BE2C (cell line): ENCODE measurements at regions not wholly inside any gene's neighbourhood (a gene's known extent, or its start where the extent isn't known, plus 50 kb on each side); places are given as distances from the start of the nearest gene placed in this dataset.

Experiments used
- DNase-seq: peaks from one replicate; pipeline ENCODE4 v3.0.0-alpha.2; 2020
- H3K27me3 ChIP-seq: fragments of 250-450 bp; sonication (Bioruptor Pico); 2 replicates; pipeline ENCODE4 v1.5.1; 2020; ENCODE audit warnings: mild to moderate bottlenecking
- H3K36me3 ChIP-seq: fragments of 250-450 bp; sonication (Bioruptor Pico); 2 replicates; pipeline ENCODE4 v1.5.1; 2020; ENCODE audit warnings: mild to moderate bottlenecking
- H3K4me1 ChIP-seq: fragments of 250-450 bp; sonication (Bioruptor Pico); 2 replicates; pipeline ENCODE4 v1.5.1; 2020
- H3K4me3 ChIP-seq: 2 replicates; pipeline ENCODE4 v1.5.1; 2011; ENCODE audit warnings: low read depth, low read length
- H3K9me3 ChIP-seq: fragments of 250-450 bp; sonication (Bioruptor Pico); 2 replicates; pipeline ENCODE4 v1.5.1; 2020
- CTCF ChIP-seq: IDR thresholded peaks from 2 replicates; pipeline ENCODE4 v1.5.1; 2012; ENCODE audit warnings: mild to moderate bottlenecking, low read depth, low read length

DNA sequence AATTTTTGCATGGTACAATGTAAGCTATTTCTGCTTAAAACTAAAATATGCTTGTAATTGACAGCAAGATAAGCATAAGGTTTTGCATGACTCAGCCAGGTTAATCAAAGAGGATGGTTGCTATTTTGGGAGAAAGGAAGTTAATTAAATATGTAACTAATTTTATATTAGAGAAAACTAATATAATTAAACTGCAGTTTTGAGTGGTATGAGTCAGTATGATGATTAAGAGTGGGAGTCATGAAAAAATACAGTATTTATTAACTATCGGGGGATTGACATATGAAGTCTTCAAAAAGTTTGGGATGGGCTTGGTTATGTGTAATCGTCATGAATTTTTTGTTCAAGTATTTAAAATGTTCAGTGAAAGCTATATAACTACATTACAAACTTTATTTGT, 54.0 kb upstream of the CDK20 start:
- H3K4me3 ChIP-seq, result no peak overlapping the region
- H3K36me3 ChIP-seq, result no peaks in the 10 kb centered on the region
- no peaks in the 10 kb centered on the region for H3K9me3 ChIP-seq
- TF ChIP-seq CTCF, result no peak
- no peak for DNase-seq
- no peaks in the 10 kb centered on the region; the same call in 1 of the 2 replicates for H3K4me1 ChIP-seq
- H3K27me3 ChIP-seq, result no peaks in the 10 kb centered on the region

- H3K4me1 ChIP-seq, result no peaks in the 10 kb centered on the region; the same call in 1 of the 2 replicates
- DNase-seq, result no peak
- no peak for TF ChIP-seq CTCF
- H3K4me3 ChIP-seq, result no peak overlapping the region
- H3K36me3 ChIP-seq, result no peaks in the 10 kb centered on the region
- H3K9me3 ChIP-seq, result no peaks in the 10 kb centered on the region
- no peaks in the 10 kb centered on the region for H3K27me3 ChIP-seq
Observed at GRCh38 chr9:88026118-88026479, 51.8 kb upstream of the CDK20 start.

DNA sequence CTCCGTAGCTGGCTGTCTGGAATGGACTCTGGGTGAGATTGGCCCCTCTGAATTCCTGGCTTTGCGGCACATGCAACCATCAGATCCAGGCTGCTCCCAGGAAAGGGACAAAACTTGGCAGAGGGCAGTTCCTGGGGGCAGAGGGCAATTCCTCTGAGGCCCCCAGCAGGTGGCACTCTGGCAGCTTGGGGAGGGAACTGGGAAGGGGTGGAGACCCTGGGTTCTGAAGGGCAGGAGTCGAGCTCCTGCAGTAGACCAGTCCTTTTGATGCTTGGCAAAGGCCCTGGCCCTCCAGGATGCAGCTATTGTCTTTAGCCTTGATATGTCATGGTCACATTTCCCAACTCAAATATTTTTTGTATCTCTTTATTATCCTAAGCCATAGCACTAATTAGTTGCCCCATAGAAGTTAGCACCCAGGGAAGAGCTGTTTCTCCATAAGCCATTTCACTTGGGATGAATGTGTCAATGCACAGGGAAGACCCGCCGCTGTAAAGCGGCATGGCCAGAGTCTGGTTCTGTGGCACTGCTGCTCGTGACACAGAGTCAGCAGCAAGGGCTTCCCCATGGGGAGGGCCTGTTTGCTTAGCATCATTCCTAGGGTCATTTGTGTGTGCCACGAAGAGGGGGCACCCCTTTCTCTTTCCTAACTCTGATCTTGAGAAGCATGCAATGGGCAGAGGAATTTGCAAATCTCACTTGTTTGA, 51.2 kb upstream of the CDK20 start:
- H3K9me3 ChIP-seq, result no peaks in the 10 kb centered on the region
- H3K4me3 ChIP-seq, result no peak overlapping the region
- H3K36me3 ChIP-seq, result no peaks in the 10 kb centered on the region
- peak; percentile 3; the same call in 1 of the 2 replicates for TF ChIP-seq CTCF
- no peaks in the 10 kb centered on the region; the same call in 1 of the 2 replicates for H3K4me1 ChIP-seq
- H3K27me3 ChIP-seq, result no peaks in the 10 kb centered on the region
- no peak for DNase-seq

- DNase-seq, result no peak
- H3K27me3 ChIP-seq, result no peaks in the 10 kb centered on the region
- no peak overlapping the region for H3K4me3 ChIP-seq
- H3K36me3 ChIP-seq, result no peaks in the 10 kb centered on the region
- H3K4me1 ChIP-seq, result no peaks in the 10 kb centered on the region; the same call in 1 of the 2 replicates
- no peak for TF ChIP-seq CTCF
- no peaks in the 10 kb centered on the region for H3K9me3 ChIP-seq
Observed at GRCh38 chr9:88024896-88025295, 50.6 kb upstream of the CDK20 start.
